ENCODE measurements at regions not wholly inside any gene's neighbourhood (a gene's known extent, or its start where the extent isn't known, plus 50 kb on each side); places are given as distances from the start of the nearest gene placed in this dataset.

- Histone ChIP-seq H3K36me3 (ENCODE audit: control insufficient read depth in 2 of 2, insufficient read depth in 1 of 2, low read length in 2 of 2) (no peaks in the 10 kb centered on the region), H3K9me3 (ENCODE audit: control insufficient read depth, insufficient read depth, low read depth, low read length) (no peaks in the 10 kb centered on the region; the same call in 1 of the 2 replicates), H3K27ac (ENCODE audit: extremely low read depth, low read depth, low read length) (no peak overlapping the region), H3K4me1 (ENCODE audit: control insufficient read depth, insufficient read depth, low read length) (no peaks in the 10 kb centered on the region), H3K4me3 (ENCODE audit: low read depth, low read length) (no peak overlapping the region)
- ChIA-PET CTCF (interaction anchor here (0.6 kb wide), 1 partner anchor 74 kb away, joined by 3 read pairs; no protein-coding TSS in a partner anchor), POLR2A (no interaction called here)
- no peak for TF ChIP-seq ZNF558 (tag by site-specific recombination; IDR thresholded peaks at IDR 0.05)
- no peak for TF ChIP-seq ZBTB21 (tag by site-specific recombination; IDR thresholded peaks at IDR 0.05)
- TF ChIP-seq AEBP2 (tag by site-specific recombination; IDR thresholded peaks at IDR 0.05; ENCODE audit: borderline replicate concordance) = no peak
- no peak for TF ChIP-seq ZNF791 (tag by site-specific recombination; IDR thresholded peaks at IDR 0.05)
- no peak for TF ChIP-seq KLF8 (tag by site-specific recombination; IDR thresholded peaks at IDR 0.05)
- TF ChIP-seq ZNF140 (tag by site-specific recombination; IDR thresholded peaks at IDR 0.05) = no peak
- TF ChIP-seq ZNF621 (tag by site-specific recombination; IDR thresholded peaks at IDR 0.05) = no peak
- no peak for TF ChIP-seq GLI4 (tag by site-specific recombination; IDR thresholded peaks at IDR 0.05)
- TF ChIP-seq ZNF530 (tag by site-specific recombination; IDR thresholded peaks at IDR 0.05; ENCODE audit: low read depth) = no peak
- no peak for TF ChIP-seq ZNF521 (tag by site-specific recombination; IDR thresholded peaks at IDR 0.05)
- TF ChIP-seq HOXC10 (CRISPR knock-in tag; IDR thresholded peaks at IDR 0.05) = no peak
These were observed 268.6 kb downstream of the MYCN start for GRCh38 chr2:16208921-16209320.

- no peak overlapping the region for H3K4me3 ChIP-seq (ENCODE audit: low read depth, low read length)
- TF ChIP-seq ZNF112 (tag by site-specific recombination; IDR thresholded peaks at IDR 0.05) = no peak
- TF ChIP-seq ZNF18 (tag by site-specific recombination; IDR thresholded peaks at IDR 0.05) = no peak
- no peak for TF ChIP-seq ZNF561 (tag by site-specific recombination; IDR thresholded peaks at IDR 0.05; ENCODE audit: borderline replicate concordance)
- TF ChIP-seq ZNF596 (tag by site-specific recombination; IDR thresholded peaks at IDR 0.05) = no peak
- no peak for TF ChIP-seq ATF2 (tag by site-specific recombination; IDR thresholded peaks at IDR 0.05; ENCODE audit: low read depth)
- no peak for TF ChIP-seq ZNF791 (tag by site-specific recombination; IDR thresholded peaks at IDR 0.05)
- no peak for TF ChIP-seq ZNF280C (tag by site-specific recombination; IDR thresholded peaks at IDR 0.05)
- no peak for TF ChIP-seq ZNF658 (tag by site-specific recombination; IDR thresholded peaks at IDR 0.05)
- TF ChIP-seq SP3 (tag by site-specific recombination; IDR thresholded peaks at IDR 0.05) = no peak
- no peak for TF ChIP-seq PBX3 (CRISPR knock-in tag; IDR thresholded peaks at IDR 0.05)
- no peak for TF ChIP-seq ZSCAN30 (tag by site-specific recombination; IDR thresholded peaks at IDR 0.05)
- no peak for TF ChIP-seq ZFP37 (tag by site-specific recombination; IDR thresholded peaks at IDR 0.05)
- CTCF ChIA-PET = no interaction called here
- POLR2A ChIA-PET = no interaction called here
- H3K27ac ChIP-seq (ENCODE audit: extremely low read depth, low read depth, low read length) = no peak overlapping the region
- no peaks in the 10 kb centered on the region for H3K4me1 ChIP-seq (ENCODE audit: control insufficient read depth, insufficient read depth, low read length)
- H3K36me3 ChIP-seq (ENCODE audit: control insufficient read depth in 2 of 2, insufficient read depth in 1 of 2, low read length in 2 of 2) = no peaks in the 10 kb centered on the region
- no peaks in the 10 kb centered on the region; the same call in 1 of the 2 replicates for H3K9me3 ChIP-seq (ENCODE audit: control insufficient read depth, insufficient read depth, low read depth, low read length)
These were observed 268.0 kb downstream of the MYCN start for GRCh38 chr2:16208241-16208797.
